Panc1 (cell line): ENCODE measurements at regions not wholly inside any gene's neighbourhood (a gene's known extent, or its start where the extent isn't known, plus 50 kb on each side); places are given as distances from the start of the nearest gene placed in this dataset.

Experiments used
- ATAC-seq: fragments of 200-7000 bp; cut with Tn5 transposase; 2 replicates; pipeline ENCODE4 v1.9.1; 2020; ENCODE audit warnings: mild to moderate bottlenecking, moderate library complexity
- BruUV-seq: library from RNA; stranded (reverse); fragments of 400-500 nt; replicated peaks from 2 replicates; lab custom pipeline; 2021; lab: Mats Ljungman, UMichigan
- CTCF ChIA-PET: fragments of 300-600 bp; sonication (Branson Sonifier 250); formaldehyde crosslinking; loops from one replicate; lab custom pipeline; 2022; ENCODE audit warnings: antibody characterized with exemption; lab: Charles Lee
- POLR2A ChIA-PET: fragments of 300-600 bp; sonication (Branson Sonifier 250); formaldehyde crosslinking; loops from one replicate; lab custom pipeline; 2022; ENCODE audit warnings: antibody characterized with exemption; lab: Charles Lee
- DNase-seq: peaks from one replicate; pipeline ENCODE4 v3.0.0-alpha.2; 2010; ENCODE audit warnings: low read depth, low spot score
- H3K27ac ChIP-seq: 2 replicates; pipeline ENCODE4 v1.5.1; 2011; ENCODE audit warnings: mild to moderate bottlenecking, low read length, inconsistent platforms
- H3K27me3 ChIP-seq: fragments of 200-500 bp; sonication (Bioruptor generic); 2 replicates; pipeline ENCODE4 v1.6.0; 2014; ENCODE audit warnings: low read length, inconsistent platforms; ENCODE audit not compliant: control insufficient read depth, insufficient read depth
- H3K36me3 ChIP-seq: fragments of 200-500 bp; sonication (Bioruptor generic); 2 replicates; pipeline ENCODE4 v1.5.1; 2014; ENCODE audit warnings: inconsistent platforms, mild to moderate bottlenecking, low read length, moderate library complexity; ENCODE audit not compliant: control insufficient read depth, insufficient read depth
- H3K4me1 ChIP-seq: 2 replicates; pipeline ENCODE4 v1.5.1; 2011; ENCODE audit warnings: inconsistent platforms, mild to moderate bottlenecking, low read length, moderate library complexity; ENCODE audit not compliant: control insufficient read depth, insufficient read depth
- H3K4me3 ChIP-seq, 2 experiments: 2 replicates each; pipeline ENCODE4 v1.5.1; 2011 to 2012; ENCODE audit warnings: low read depth in 2 of 2, low read length in 2 of 2, mild to moderate bottlenecking in 2 of 2, inconsistent platforms in 1 of 2, moderate library complexity in 1 of 2
- H3K9me3 ChIP-seq: fragments of 200-500 bp; sonication (Bioruptor generic); 2 replicates; pipeline ENCODE4 v1.5.1; 2014; ENCODE audit warnings: low read depth, mild to moderate bottlenecking, inconsistent platforms, low read length, moderate library complexity; ENCODE audit not compliant: control insufficient read depth, insufficient read depth
- CTCF ChIP-seq: fragments of 450-650 bp; IDR thresholded peaks from 2 replicates; pipeline ENCODE4 v1.5.1; 2017; ENCODE audit warnings: mild to moderate bottlenecking
- POLR2AphosphoS5 ChIP-seq: IDR thresholded peaks from 2 replicates; pipeline ENCODE4 v1.6.1; 2012; ENCODE audit warnings: mild to moderate bottlenecking, low read depth, low read length, moderate library complexity
- REST ChIP-seq, 2 experiments: IDR thresholded peaks; 2 replicates each; pipeline ENCODE4 v1.6.1; 2011 to 2012; ENCODE audit warnings: low read depth in 2 of 2, control low read depth in 1 of 2, low read length in 1 of 2, mild to moderate bottlenecking in 1 of 2, moderate library complexity in 1 of 2; ENCODE audit not compliant: insufficient read depth in 1 of 2
- SIN3A ChIP-seq: IDR thresholded peaks from 2 replicates; pipeline ENCODE4 v1.6.1; 2012; ENCODE audit warnings: low read depth, mild to moderate bottlenecking, low read length, moderate library complexity, borderline replicate concordance; ENCODE audit not compliant: insufficient read depth
- TCF7L2 ChIP-seq: IDR thresholded peaks from 2 replicates; pipeline ENCODE4 v1.6.1; 2011; ENCODE audit warnings: mild to moderate bottlenecking, low read depth, low read length, inconsistent platforms
- in situ Hi-C: cut with HindIII; loops from 2 replicates; pipeline ENCODE4 v1.10.0; 2016; ENCODE audit warnings: low sequenced_read_pairs, low pct_unique_long_range_greater_than_20kb
- intact Hi-C: fragments of 100-400 bp; cut with micrococcal nuclease; formaldehyde crosslinking; loops from one replicate; pipeline ENCODE4 v1.10.0; 2022; ENCODE audit not compliant: unreplicated experiment

GRCh38 chr2:236866542-236867340 lies 218.9 kb upstream of the COPS8 start:
- H3K27ac ChIP-seq: no peak overlapping the region
- peaks cover 2% of the 10 kb centered on the region; the same call in 1 of the 2 replicates for H3K27me3 ChIP-seq
- TF ChIP-seq SIN3A: no peak
- no peak for TF ChIP-seq CTCF
- TF ChIP-seq TCF7L2: no peak
- TF ChIP-seq POLR2AphosphoS5: no peak
- H3K9me3 ChIP-seq: no peaks in the 10 kb centered on the region
- H3K36me3 ChIP-seq: no peaks in the 10 kb centered on the region
- H3K4me1 ChIP-seq: no peaks in the 10 kb centered on the region
- POLR2A ChIA-PET: no interaction called here
- intact Hi-C loops: no loop called here
- DNase-seq: no peak
- no TSS peak for BruUV-seq
- no peak for ATAC-seq
- H3K4me3 ChIP-seq: no peak overlapping the region
- in situ Hi-C loops: no loop called here
- CTCF ChIA-PET: no interaction called here

- no TSS peak for BruUV-seq
- TF ChIP-seq TCF7L2 (no peak), SIN3A (no peak), CTCF (no peak), REST (IDR thresholded peaks at IDR 0.05; ENCODE audit: insufficient read depth in 1 of 2, low read depth in 2 of 2, low read length in 1 of 2) (no peak), POLR2AphosphoS5 (no peak)
- POLR2A ChIA-PET: no interaction called here
- in situ Hi-C loops (no loop called here), intact Hi-C loops (no loop called here)
- Histone ChIP-seq H3K36me3 (no peaks in the 10 kb centered on the region), H3K27me3 (peaks cover 2% of the 10 kb centered on the region; the same call in 1 of the 2 replicates), H3K4me1 (no peaks in the 10 kb centered on the region), H3K4me3 (no peak overlapping the region), H3K27ac (no peak overlapping the region), H3K9me3 (no peaks in the 10 kb centered on the region)
- ATAC-seq (no peak), DNase-seq (no peak)
- CTCF ChIA-PET: no interaction called here
Measured at GRCh38 chr2:236867441-236868260, 218.0 kb upstream of the COPS8 start.
